ENCODE measurements at regions not wholly inside any gene's neighbourhood (a gene's known extent, or its start where the extent isn't known, plus 50 kb on each side); places are given as distances from the start of the nearest gene placed in this dataset.

- Mint-ChIP-seq H3K4me1 (ENCODE audit: low read depth, unreplicated experiment) (no peaks in the 10 kb centered on the region), H3K4me3 (ENCODE audit: low read depth, unreplicated experiment) (no peak overlapping the region), H3K9me3 (ENCODE audit: low read depth, unreplicated experiment) (no peaks in the 10 kb centered on the region), H3K27me3 (ENCODE audit: unreplicated experiment) (peaks cover 3% of the 10 kb centered on the region), H3K36me3 (ENCODE audit: insufficient read depth, unreplicated experiment) (no peaks in the 10 kb centered on the region), H3K27ac (ENCODE audit: unreplicated experiment) (no peak overlapping the region)
- TF ChIP-seq CTCF (IDR thresholded peaks at IDR 0.05; ENCODE audit: unreplicated experiment) = no peak
- no peak for DNase-seq
- intact Hi-C loops (cut with micrococcal nuclease; ENCODE audit: unreplicated experiment) = no loop called here
- CTCF ChIA-PET = no interaction called here
- BruUV-seq (replicated peaks) = no TSS peak
These were observed 102.7 kb upstream of the ARHGAP42 start for GRCh38 chr11:100584201-100584985.

GRCh38 chr11:100585728-100586127 is 101.4 kb upstream of the ARHGAP42 start:
- BruUV-seq (replicated peaks) = no TSS peak
- Mint-ChIP-seq H3K9me3 (ENCODE audit: low read depth, unreplicated experiment) (peaks cover 2% of the 10 kb centered on the region), H3K27me3 (ENCODE audit: unreplicated experiment) (peaks cover 17% of the 10 kb centered on the region), H3K4me1 (ENCODE audit: low read depth, unreplicated experiment) (no peaks in the 10 kb centered on the region), H3K36me3 (ENCODE audit: insufficient read depth, unreplicated experiment) (no peaks in the 10 kb centered on the region), H3K4me3 (ENCODE audit: low read depth, unreplicated experiment) (no peak overlapping the region), H3K27ac (ENCODE audit: unreplicated experiment) (no peak overlapping the region)
- CTCF ChIA-PET = no interaction called here
- DNase-seq = no peak
- no peak for TF ChIP-seq CTCF (IDR thresholded peaks at IDR 0.05; ENCODE audit: unreplicated experiment)
- intact Hi-C loops (cut with micrococcal nuclease; ENCODE audit: unreplicated experiment) = no loop called here

GRCh38 chr11:100586361-100587101 is 100.6 kb upstream of the ARHGAP42 start:
- no peaks in the 10 kb centered on the region for H3K4me1 Mint-ChIP-seq (ENCODE audit: low read depth, unreplicated experiment)
- peaks cover 2% of the 10 kb centered on the region for H3K9me3 Mint-ChIP-seq (ENCODE audit: low read depth, unreplicated experiment)
- CTCF ChIA-PET = no interaction called here
- intact Hi-C loops (cut with micrococcal nuclease; ENCODE audit: unreplicated experiment) = no loop called here
- DNase-seq = no peak
- no peak overlapping the region for H3K4me3 Mint-ChIP-seq (ENCODE audit: low read depth, unreplicated experiment)
- H3K27ac Mint-ChIP-seq (ENCODE audit: unreplicated experiment) = no peak overlapping the region
- no peak for TF ChIP-seq CTCF (IDR thresholded peaks at IDR 0.05; ENCODE audit: unreplicated experiment)
- H3K27me3 Mint-ChIP-seq (ENCODE audit: unreplicated experiment) = peaks cover 22% of the 10 kb centered on the region
- H3K36me3 Mint-ChIP-seq (ENCODE audit: insufficient read depth, unreplicated experiment) = no peaks in the 10 kb centered on the region
- BruUV-seq (replicated peaks) = no TSS peak

GRCh38 chr11:100592619-100593260 is 94.3 kb upstream of the ARHGAP42 start:
- intact Hi-C loops (cut with micrococcal nuclease; ENCODE audit: unreplicated experiment) = no loop called here
- BruUV-seq (replicated peaks) = no TSS peak
- peaks cover 22% of the 10 kb centered on the region for H3K27me3 Mint-ChIP-seq (ENCODE audit: unreplicated experiment)
- no peaks in the 10 kb centered on the region for H3K36me3 Mint-ChIP-seq (ENCODE audit: insufficient read depth, unreplicated experiment)
- H3K4me1 Mint-ChIP-seq (ENCODE audit: low read depth, unreplicated experiment) = no peaks in the 10 kb centered on the region
- H3K4me3 Mint-ChIP-seq (ENCODE audit: low read depth, unreplicated experiment) = no peak overlapping the region
- H3K27ac Mint-ChIP-seq (ENCODE audit: unreplicated experiment) = no peak overlapping the region
- peaks cover 2% of the 10 kb centered on the region for H3K9me3 Mint-ChIP-seq (ENCODE audit: low read depth, unreplicated experiment)
- DNase-seq = no peak
- no peak for TF ChIP-seq CTCF (IDR thresholded peaks at IDR 0.05; ENCODE audit: unreplicated experiment)
- CTCF ChIA-PET = no interaction called here
